Tibial nerve (tissue), 4 donors: ENCODE measurements at regions not wholly inside any gene's neighbourhood (a gene's known extent, or its start where the extent isn't known, plus 50 kb on each side); places are given as distances from the start of the nearest gene placed in this dataset.

Experiments used
- CTCF ChIP-seq, 5 experiments: fragments of 200-600 bp in 3 of 5; fragments of 450-650 bp in 2 of 5; sonication (generic) in 3 of 5; IDR thresholded peaks; one replicate each; pipeline ENCODE4 v1.5.1; 2016 to 2019; ENCODE audit warnings: antibody characterized with exemption in 5 of 5, mild to moderate bottlenecking in 3 of 5, moderate library complexity in 2 of 5
- EP300 ChIP-seq, 2 donors: sonication (generic); formaldehyde crosslinking; IDR thresholded peaks; one replicate each; pipeline ENCODE4 v1.6.1; 2017; ENCODE audit warnings: antibody characterized with exemption in 2 of 2, mild to moderate bottlenecking in 1 of 2

DNA sequence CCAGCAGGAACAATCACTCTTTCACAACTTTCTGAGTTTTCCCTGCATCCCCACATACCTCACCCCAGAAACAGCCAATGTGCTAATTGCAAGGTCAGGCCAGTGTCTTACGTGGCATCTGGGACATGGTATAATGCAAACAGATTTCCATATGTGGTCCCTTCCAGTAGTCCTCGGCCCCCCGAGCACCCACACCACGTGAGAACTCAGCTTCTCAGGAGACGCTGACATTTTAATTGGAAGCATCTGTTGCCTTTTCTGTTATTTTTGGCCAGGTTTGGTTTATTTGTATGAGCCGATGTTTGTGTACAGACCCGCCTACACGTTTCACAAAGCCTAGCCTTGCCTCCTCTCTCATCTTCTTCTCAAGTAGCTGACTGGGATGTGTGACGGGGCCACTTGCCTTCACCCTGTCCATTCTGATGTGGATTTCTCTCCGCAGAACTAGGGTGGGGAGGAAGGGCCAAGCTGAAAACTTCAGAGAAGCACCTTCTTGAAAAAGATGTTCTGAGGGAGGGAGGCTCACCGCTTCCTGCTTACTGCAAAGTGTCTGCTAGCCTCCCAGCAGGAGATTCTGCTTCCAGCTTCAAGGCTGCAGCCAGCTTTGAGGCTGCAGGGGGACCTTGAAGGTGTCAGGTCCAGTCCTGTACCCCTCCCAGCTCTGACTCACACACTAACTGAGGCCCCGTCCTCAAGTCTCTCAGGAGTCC is 109.6 kb upstream of the SLC14A2 start:
- TF ChIP-seq CTCF (IDR thresholded peaks at IDR 0.05) (no peak), EP300 (IDR thresholded peaks at IDR 0.05) (no peak)
